SJSA1 (cell line): ENCODE measurements at regions not wholly inside any gene's neighbourhood (a gene's known extent, or its start where the extent isn't known, plus 50 kb on each side); places are given as distances from the start of the nearest gene placed in this dataset.

Experiments
- DNase-seq, 2 experiments: peaks; one replicate each; pipeline ENCODE4 v3.0.0-alpha.2; 2015 to 2020; ENCODE audit warnings: low spot score in 2 of 2, low read depth in 1 of 2
- H3K27ac ChIP-seq: fragments of 250-450 bp; sonication (Bioruptor Pico); 2 replicates; pipeline ENCODE4 v1.5.1; 2020; ENCODE audit warnings: mild to moderate bottlenecking, moderate library complexity
- H3K27me3 ChIP-seq: fragments of 250-450 bp; sonication (Bioruptor Pico); replicated peaks from 2 replicates; pipeline ENCODE4 v1.5.1; 2020; ENCODE audit warnings: mild to moderate bottlenecking, moderate library complexity
- H3K36me3 ChIP-seq: fragments of 250-450 bp; sonication (Bioruptor Pico); 2 replicates; pipeline ENCODE4 v1.5.1; 2020; ENCODE audit warnings: mild to moderate bottlenecking
- H3K4me1 ChIP-seq: fragments of 250-450 bp; sonication (Bioruptor Pico); replicated peaks from 2 replicates; pipeline ENCODE4 v1.6.1; 2021; ENCODE audit warnings: mild to moderate bottlenecking
- H3K4me3 ChIP-seq: fragments of 250-450 bp; sonication (Bioruptor Pico); 2 replicates; pipeline ENCODE4 v1.5.1; 2020; ENCODE audit warnings: mild to moderate bottlenecking
- H3K9me3 ChIP-seq: fragments of 250-450 bp; sonication (Bioruptor Pico); replicated peaks from 2 replicates; pipeline ENCODE4 v1.5.1; 2020; ENCODE audit warnings: mild to moderate bottlenecking

DNA sequence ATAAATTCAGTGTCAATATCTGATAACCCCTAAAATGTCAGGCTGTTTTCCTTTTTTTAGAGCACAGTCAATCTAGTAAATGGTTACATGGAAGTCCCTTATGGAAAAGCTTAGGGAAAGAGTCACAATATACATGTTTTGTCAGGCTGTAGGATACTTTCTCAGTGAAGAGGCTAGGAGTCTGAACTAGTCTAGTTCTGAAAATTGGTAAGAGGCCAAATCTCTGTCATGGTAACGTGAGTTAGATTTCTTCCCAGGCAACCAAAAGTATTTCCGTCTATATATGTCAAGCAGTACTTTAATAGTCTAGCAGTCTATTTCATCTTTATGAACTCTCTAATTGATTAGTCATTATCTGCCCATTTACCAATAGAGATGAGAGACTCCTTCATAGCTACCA is 215.9 kb upstream of the LRRC3B start:
- Histone ChIP-seq H3K4me3 (no peak overlapping the region), H3K27me3 (no peaks in the 10 kb centered on the region), H3K4me1 (no peaks in the 10 kb centered on the region), H3K36me3 (no peaks in the 10 kb centered on the region), H3K9me3 (no peaks in the 10 kb centered on the region), H3K27ac (no peak overlapping the region)
- no peak for DNase-seq

DNA sequence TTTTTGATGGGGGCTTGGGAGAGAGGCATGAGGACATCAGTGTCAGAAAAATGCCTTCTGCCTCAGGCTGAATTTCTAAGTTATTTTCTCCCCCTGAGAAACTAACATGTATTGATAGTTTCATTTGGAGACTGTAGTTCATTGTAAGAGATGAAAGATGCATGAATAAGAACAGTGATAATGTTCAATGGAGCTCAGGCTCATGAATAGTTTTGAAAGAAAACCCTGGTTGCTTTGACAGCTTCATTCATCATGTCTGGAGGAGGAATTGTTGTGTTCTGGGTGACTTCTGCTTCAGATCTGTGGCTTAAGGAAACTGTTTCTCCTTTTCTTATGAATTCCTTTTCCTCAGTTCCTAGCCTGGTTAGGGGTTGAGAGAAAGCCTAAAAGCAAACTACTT is 204.0 kb upstream of the LRRC3B start:
- H3K4me1 ChIP-seq: no peaks in the 10 kb centered on the region
- H3K36me3 ChIP-seq: no peaks in the 10 kb centered on the region
- H3K27ac ChIP-seq: no peak overlapping the region
- H3K4me3 ChIP-seq: no peak overlapping the region
- H3K9me3 ChIP-seq: no peaks in the 10 kb centered on the region
- H3K27me3 ChIP-seq: no peaks in the 10 kb centered on the region
- DNase-seq: no peak

DNA sequence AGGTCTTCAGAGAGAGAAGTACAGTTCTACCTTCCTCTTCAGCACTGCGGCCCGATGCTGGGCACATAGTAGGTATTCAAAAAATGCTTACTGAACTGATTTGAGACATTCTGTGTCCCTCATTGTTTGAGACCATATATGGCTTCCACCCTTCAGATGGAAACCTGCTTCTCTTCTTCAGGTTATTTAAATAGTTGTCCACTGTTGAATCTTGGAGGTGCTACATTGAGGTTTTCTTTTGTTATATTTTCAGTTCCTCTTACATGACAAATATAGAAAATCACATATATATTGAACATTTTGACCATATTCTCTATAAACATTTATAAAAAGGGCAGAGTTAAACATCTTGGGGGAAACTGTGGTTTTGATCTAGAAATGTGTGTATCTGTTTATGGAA is 200.2 kb upstream of the LRRC3B start:
- no peaks in the 10 kb centered on the region for H3K27me3 ChIP-seq
- no peaks in the 10 kb centered on the region for H3K36me3 ChIP-seq
- H3K9me3 ChIP-seq: no peaks in the 10 kb centered on the region
- no peak overlapping the region for H3K27ac ChIP-seq
- no peaks in the 10 kb centered on the region for H3K4me1 ChIP-seq
- no peak overlapping the region for H3K4me3 ChIP-seq
- no peak for DNase-seq

DNA sequence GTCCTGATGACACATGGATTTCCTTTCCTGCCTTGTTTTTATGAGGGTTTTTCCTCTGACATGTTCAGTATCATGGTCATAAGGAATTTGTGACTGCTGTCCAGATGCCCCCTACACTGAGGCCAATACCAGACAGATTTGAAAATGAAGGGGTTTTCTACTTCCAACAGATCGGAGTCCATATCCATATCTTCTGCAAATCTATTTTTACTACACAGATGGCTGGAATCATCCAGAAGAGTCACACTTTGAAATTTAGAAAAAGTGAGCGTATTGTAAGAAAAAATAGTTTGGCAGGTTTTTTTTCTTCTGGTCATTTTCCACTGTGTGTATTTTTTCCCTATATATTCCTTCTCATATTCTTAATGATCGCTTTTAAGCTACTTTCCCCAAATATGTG is 197.5 kb upstream of the LRRC3B start:
- Histone ChIP-seq H3K27me3 (no peaks in the 10 kb centered on the region), H3K9me3 (no peaks in the 10 kb centered on the region), H3K27ac (no peak overlapping the region), H3K4me3 (no peak overlapping the region), H3K36me3 (no peaks in the 10 kb centered on the region), H3K4me1 (no peaks in the 10 kb centered on the region)
- DNase-seq: no peak

DNA sequence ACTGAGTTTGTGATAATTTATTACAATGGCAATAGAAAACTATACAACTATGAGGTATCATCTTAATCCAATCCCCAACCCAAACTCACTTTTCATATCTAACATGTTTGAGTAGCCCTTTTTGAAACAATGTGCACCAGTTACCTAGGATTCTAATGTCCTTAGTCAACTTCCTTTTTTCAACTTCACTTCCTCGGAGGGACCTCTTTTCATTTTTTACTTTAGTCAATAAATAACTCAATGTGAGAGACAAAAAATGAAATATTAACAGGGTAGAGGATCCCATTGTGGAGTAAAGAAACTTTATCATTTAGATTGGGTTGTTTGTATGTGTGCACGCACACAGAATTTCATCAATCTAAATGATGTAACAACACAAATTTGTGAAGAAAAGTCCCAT is 193.6 kb upstream of the LRRC3B start:
- no peaks in the 10 kb centered on the region for H3K27me3 ChIP-seq
- H3K36me3 ChIP-seq: no peaks in the 10 kb centered on the region
- no peaks in the 10 kb centered on the region for H3K4me1 ChIP-seq
- H3K9me3 ChIP-seq: no peaks in the 10 kb centered on the region
- H3K27ac ChIP-seq: no peak overlapping the region
- H3K4me3 ChIP-seq: no peak overlapping the region
- DNase-seq: no peak

DNA sequence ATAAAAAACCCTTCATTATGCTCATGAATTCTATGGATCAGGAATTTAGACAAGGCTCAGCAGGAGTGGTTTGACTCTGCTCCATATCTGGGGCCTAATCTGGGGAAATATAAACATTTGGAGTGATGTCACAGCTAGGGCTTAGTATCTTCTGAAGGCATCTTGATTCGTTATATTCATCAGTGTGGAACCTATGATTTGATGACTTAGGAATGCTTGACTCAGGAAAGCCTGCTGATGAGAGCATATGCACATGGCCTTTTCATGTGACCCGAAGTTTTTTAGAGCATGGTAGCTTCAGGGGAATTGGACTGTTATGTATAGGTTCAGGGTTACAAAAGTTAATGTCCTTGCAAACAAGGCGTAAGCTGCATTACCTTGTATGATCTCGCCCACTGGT is 184.9 kb upstream of the LRRC3B start:
- no peak overlapping the region for H3K27ac ChIP-seq
- H3K4me3 ChIP-seq: no peak overlapping the region
- H3K36me3 ChIP-seq: no peaks in the 10 kb centered on the region
- H3K4me1 ChIP-seq: no peaks in the 10 kb centered on the region
- H3K9me3 ChIP-seq: no peaks in the 10 kb centered on the region
- DNase-seq: no peak
- H3K27me3 ChIP-seq: no peaks in the 10 kb centered on the region

DNA sequence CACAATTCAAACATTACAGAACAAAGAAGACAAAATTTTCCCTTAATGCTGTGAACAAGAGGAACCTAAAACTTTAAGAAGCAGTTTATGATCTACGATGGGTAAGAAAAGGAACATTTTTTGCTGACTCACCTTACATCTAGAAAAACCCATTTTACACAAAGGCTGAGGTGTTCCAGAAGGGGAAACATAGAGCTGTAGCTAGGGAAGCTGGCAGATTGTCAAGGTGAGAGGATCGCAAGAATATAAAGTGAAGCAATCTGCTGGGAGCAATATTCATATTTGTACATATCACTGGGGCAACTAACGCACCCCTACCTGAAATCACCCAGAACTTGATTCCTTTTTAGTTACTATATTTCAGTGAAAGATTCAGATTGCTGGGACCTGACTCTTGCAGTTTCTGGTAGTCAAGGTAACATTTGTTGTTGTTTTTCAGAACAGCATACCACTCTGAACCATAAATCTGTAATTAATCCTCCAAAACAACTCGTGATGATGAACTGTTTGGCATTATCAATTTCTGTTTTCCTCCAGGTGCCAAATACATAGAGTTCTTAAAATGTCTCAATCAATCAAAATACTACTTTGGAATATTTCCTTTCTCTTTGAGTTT is 184.1 kb upstream of the LRRC3B start:
- Histone ChIP-seq H3K36me3 (no peaks in the 10 kb centered on the region), H3K9me3 (no peaks in the 10 kb centered on the region), H3K4me3 (no peak overlapping the region), H3K27me3 (no peaks in the 10 kb centered on the region), H3K27ac (no peak overlapping the region), H3K4me1 (no peaks in the 10 kb centered on the region)
- DNase-seq: no peak

DNA sequence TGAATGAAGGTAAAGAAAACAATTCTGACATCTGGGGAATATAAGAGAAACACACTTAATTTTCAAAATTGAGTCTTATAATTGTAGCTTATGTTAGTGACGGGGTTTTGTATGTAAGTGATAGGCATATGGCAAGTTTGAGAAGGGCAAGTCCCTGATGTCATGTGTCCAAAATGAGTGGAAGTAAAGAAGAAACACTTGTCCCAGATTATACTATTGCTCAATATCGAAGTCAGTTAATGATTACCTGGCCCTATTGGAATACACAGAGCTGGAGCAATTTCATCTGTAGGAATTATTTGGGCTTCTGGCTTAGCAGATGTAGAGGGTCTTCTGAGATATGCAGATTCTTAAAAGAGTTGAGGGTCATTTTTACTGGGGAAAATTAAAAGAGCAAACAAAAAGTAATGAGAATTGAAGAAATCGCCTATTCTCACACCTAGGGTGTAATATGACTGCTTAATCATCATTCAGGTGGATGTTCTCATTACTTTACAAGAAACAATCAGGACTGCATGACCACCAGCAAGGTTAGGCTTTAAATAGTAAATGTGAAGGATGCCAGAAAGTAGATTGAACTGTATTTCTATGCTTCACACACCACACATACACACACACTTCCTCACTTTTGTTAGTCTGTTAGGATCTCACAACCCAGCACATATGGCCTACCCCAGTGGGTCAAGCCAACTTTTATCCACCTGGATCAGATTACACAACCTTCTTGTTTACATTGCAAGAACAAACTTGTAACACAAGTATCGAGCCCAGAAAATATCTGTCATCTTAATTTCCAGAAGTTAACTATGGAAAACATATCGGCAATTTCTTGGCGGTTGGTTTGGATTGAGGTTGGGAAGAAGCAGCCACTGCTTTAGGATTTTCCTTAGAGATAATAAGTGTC is 183.3 kb upstream of the LRRC3B start:
- no peaks in the 10 kb centered on the region for H3K9me3 ChIP-seq
- no peaks in the 10 kb centered on the region for H3K27me3 ChIP-seq
- H3K4me1 ChIP-seq: no peaks in the 10 kb centered on the region
- no peaks in the 10 kb centered on the region for H3K36me3 ChIP-seq
- no peak for DNase-seq
- no peak overlapping the region for H3K27ac ChIP-seq
- H3K4me3 ChIP-seq: no peak overlapping the region

DNA sequence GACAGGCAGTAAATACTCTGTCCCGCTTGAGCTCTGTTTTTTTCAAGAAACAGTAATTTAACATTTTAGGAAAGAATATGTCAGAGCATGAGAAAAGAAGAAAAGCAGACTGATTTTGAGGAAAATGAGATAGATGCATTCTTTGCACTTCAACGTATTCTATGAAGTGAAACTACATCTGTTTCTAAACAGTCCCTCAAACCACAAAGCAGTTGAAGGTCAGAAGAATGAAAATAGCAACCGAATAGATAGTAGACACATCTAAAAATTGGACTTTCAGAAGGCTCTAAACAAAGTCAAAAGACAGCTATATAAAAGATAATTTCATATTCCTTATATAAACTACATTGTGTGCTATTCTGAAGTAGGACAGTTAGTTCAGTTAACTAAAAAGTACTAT is 172.6 kb upstream of the LRRC3B start:
- Histone ChIP-seq H3K27me3 (no peaks in the 10 kb centered on the region), H3K36me3 (no peaks in the 10 kb centered on the region)
- no peak for DNase-seq

DNA sequence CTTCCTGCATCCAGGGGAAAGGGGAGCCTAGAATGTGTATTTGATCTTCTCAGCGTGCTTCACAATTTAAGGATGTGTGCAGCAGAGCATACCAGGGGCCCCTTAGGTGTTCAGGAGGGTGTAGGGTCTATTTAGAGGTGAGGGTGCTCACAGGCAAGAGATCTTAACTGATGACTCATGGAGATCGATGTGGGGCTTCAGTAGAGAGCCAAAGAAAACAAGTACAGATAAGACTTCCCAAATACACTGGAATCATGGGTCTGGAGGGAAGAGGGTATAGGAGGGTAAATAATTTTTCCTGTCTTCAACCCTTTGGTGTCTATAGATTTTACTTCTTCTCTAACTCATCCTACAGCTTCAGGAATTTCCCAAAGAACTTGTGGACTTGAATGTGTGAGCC is 170.2 kb upstream of the LRRC3B start:
- H3K27me3 ChIP-seq: no peaks in the 10 kb centered on the region
- H3K4me3 ChIP-seq: no peak overlapping the region
- DNase-seq: no peak
- no peaks in the 10 kb centered on the region for H3K4me1 ChIP-seq
- no peaks in the 10 kb centered on the region for H3K9me3 ChIP-seq
- H3K27ac ChIP-seq: no peak overlapping the region
- no peaks in the 10 kb centered on the region for H3K36me3 ChIP-seq

More for the DNA sequence above, 172.6 kb upstream of the LRRC3B start:
- no peaks in the 10 kb centered on the region for H3K9me3 ChIP-seq
- H3K4me1 ChIP-seq: no peaks in the 10 kb centered on the region
- no peak overlapping the region for H3K27ac ChIP-seq
- H3K4me3 ChIP-seq: no peak overlapping the region

DNA sequence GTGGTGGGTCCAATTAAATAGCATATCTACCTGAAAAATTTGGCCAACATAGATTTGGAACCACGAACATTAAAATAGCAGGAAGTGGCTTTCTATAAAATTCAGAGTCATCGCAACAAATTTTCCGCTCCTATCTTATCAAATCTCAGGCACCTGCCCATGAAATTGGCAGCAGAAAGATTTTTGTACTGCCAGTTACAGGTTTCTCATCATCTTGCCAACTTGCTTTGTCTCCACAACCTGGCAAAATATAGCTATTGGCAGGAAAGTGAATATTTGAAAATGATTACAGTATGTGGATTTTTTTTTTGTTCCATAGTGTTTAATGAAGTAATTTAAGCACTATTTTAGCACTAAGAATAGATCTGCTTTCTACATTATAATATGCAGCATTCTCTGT is 161.6 kb upstream of the LRRC3B start:
- H3K4me1 ChIP-seq: no peaks in the 10 kb centered on the region
- H3K27ac ChIP-seq: no peak overlapping the region
- H3K9me3 ChIP-seq: no peaks in the 10 kb centered on the region
- no peaks in the 10 kb centered on the region for H3K27me3 ChIP-seq
- no peak for DNase-seq
- H3K4me3 ChIP-seq: no peak overlapping the region
- no peaks in the 10 kb centered on the region for H3K36me3 ChIP-seq

DNA sequence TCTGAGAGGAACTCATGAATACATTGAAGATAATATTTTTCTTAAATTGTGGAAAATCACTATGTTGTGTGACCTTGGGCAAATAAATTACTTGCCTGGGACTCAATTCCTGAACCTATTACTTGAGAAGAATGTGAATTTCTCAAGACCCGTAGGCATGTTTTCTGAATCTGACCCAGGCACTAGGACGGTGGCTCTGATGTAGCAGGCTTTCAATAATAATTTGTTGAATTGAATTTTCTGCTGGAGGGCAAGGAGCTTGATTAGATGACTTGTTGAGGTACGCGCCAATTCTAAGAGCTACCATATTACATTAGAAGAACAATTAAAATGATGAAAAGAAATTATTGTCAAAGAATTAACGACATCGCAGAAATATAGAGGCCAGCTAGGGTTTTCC is 150.2 kb upstream of the LRRC3B start:
- Histone ChIP-seq H3K27ac (no peak overlapping the region), H3K4me3 (no peak overlapping the region), H3K4me1 (no peaks in the 10 kb centered on the region), H3K9me3 (no peaks in the 10 kb centered on the region), H3K36me3 (no peaks in the 10 kb centered on the region), H3K27me3 (no peaks in the 10 kb centered on the region)
- no peak for DNase-seq

DNA sequence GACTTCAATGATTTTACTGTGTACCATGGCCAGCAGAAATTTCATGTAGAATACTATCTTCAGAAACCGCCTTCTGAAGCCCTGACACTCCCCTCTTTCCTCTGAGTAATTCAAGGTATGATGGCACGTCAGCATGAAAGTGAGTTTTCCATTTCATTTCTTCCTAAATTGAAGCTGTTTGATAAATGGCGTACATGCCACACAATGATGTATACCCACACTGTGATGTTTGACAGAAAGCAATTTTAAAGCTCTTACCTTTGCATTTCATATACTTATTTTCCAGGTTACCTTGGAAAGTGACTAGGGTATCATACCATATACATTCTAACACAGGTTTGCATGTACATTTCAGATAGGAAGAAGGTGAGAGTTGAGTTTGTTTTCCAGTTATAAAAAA is 147.9 kb upstream of the LRRC3B start:
- Histone ChIP-seq H3K27me3 (no peaks in the 10 kb centered on the region), H3K4me1 (no peaks in the 10 kb centered on the region), H3K4me3 (no peak overlapping the region), H3K9me3 (no peaks in the 10 kb centered on the region), H3K27ac (no peak overlapping the region), H3K36me3 (no peaks in the 10 kb centered on the region)
- DNase-seq: no peak

DNA sequence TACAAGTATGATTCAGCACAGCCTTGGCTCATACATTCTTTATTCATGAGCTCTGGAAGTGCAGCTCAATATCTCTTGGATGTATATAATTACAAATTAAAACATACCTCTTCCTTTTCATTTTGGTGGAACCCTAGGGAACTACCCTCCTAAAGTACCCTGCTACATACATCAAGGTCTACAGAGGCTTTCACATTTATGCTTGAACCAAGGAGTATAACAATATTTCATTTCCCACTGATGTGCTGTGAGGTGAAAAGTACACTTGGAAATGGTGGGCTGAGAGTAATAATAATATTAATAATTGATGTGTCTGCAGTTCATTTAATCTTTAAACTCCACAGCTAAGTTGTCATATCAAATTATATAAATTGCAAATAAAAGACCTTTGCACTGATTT is 142.2 kb upstream of the LRRC3B start:
- Histone ChIP-seq H3K27me3 (no peaks in the 10 kb centered on the region), H3K9me3 (no peaks in the 10 kb centered on the region), H3K27ac (no peak overlapping the region), H3K4me1 (no peaks in the 10 kb centered on the region), H3K36me3 (no peaks in the 10 kb centered on the region), H3K4me3 (no peak overlapping the region)
- DNase-seq: no peak
